CD4-positive, alpha-beta T cell treated with Interleukin-17A for 1 hour (primary cell): ENCODE measurements at regions not wholly inside any gene's neighbourhood (a gene's known extent, or its start where the extent isn't known, plus 50 kb on each side); places are given as distances from the start of the nearest gene placed in this dataset.

Experiments used
- DNase-seq: peaks from one replicate; pipeline ENCODE4 v3.0.0-alpha.2; 2020

DNA sequence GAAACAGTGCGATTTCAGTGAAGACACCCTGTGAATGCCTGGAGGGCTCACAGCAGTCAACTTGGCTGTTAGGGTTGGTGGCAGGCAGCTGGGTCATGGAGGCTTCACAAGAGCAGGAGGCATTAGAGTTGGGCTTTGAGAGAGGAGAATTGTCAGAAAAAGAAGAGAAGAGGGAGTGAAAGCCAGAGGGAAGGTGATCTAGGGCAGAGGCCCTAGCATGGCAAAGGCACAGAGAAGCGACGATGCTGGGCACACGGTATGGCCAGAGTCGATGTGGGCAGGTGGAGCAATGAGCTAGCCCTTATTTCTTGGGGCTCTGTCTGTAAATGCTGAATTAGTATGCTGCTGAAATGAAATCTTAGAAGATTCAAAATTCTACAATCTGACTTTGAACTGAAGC lies 52.6 kb upstream of the OLFM4 start:
- no peak for DNase-seq

DNA sequence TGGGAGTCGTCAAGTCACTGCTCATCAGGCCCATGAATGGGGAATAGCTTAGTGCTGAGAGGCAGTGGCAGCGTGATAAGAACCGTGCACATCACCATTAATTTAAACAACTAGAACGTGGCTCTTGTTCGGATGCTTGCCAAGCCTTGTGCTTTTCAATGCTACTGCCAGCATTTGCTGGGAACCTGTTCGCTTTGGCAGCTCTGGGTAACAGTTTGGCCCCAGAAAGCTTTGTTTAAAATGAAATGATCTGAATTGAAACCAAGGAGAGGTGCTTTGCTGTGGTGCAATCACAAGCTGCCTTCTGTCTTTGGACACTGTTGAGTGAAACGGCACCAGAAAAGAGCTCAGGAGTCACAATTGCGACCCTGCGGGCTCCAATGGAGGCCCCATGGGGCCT lies 53.5 kb upstream of the OLFM4 start:
- no peak for DNase-seq

DNA sequence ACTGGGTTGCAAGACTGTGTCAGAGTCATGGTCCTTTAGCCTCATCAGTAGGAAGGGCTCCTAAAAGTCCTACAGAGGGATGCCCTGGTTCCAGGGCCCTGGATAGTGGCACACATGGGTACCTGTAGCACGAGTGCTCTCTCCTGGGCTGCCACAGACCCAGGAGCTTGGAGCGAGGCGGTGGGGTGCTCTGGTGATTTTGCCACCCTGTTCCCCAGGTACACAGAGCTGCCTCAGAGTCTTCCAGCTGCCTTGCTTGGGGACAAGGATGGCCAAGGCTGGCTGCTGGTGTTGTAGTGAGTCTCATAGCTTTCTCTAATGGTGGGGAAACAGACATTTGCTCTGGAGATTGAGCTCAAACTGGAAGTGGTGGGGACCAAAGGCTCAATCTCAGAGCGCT lies 53.9 kb upstream of the OLFM4 start:
- no peak for DNase-seq

DNA sequence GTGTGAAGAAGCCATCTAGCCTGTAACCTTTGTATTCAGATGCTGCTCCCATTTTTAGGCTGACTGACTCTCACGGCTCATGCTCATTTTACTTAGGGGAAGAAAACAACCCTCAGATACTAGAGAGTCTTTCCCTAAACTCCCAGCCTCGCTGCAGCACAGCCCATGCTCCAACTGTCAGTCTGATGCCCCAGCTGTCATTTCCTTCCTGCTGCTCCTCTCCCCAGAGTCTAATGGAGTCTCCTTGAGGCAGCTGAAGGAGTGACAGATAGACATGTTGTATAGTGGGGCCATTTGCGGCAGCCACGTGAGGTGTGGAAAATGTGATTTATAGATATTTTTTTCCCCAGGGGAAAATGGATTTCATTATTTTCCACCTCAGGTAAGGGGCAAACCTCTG lies 59.2 kb upstream of the OLFM4 start:
- no peak for DNase-seq

DNA sequence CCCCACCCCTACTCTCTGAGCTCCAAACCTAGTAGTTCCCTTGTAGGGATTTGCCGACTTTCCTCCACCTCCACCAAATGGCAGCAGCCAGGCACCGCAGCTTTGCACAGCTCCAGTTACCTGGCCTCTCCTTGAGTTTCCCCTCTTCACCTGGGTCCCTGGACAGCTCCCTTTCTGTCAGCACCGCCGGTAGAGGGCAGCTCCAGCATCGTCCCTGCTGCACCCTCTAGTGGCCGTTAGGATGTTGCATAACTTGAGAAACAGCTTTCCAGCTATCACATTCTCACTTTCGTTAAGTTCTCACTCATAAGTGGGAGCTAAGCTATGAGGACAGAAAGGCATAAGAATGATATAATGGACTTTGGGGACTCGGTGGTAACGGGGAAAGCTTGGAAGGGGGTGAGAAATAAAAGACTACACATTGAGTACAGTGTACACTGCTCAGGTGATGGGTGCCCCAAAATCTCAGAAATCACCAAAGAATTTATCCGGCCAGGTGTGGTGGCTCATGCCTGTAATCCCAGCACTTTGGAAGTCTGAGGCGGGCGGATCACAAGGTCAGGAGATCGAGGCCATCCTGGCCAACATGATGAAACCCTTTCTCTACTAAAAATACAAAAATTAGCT lies 60.4 kb upstream of the OLFM4 start:
- DNase-seq = peak; percentile 62

DNA sequence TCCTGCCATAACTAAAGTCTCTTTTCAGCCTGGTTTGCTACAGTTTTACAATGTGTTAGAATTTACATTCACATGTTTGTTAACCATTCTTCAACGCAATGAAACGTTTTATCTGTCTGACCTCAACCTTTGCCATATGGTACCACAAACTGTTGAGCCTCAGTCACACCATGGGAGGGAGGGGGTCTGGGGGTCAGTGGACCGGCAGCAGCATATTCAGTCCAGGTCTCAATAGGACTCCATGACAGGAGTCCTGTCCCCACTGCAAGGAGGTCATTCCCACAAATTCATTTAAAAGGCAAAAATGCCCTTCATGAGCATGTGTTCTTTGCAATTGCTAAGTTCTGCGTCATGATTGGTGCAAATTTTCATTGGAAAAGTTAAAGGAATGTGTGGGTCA lies 66.6 kb upstream of the OLFM4 start:
- no peak for DNase-seq

DNA sequence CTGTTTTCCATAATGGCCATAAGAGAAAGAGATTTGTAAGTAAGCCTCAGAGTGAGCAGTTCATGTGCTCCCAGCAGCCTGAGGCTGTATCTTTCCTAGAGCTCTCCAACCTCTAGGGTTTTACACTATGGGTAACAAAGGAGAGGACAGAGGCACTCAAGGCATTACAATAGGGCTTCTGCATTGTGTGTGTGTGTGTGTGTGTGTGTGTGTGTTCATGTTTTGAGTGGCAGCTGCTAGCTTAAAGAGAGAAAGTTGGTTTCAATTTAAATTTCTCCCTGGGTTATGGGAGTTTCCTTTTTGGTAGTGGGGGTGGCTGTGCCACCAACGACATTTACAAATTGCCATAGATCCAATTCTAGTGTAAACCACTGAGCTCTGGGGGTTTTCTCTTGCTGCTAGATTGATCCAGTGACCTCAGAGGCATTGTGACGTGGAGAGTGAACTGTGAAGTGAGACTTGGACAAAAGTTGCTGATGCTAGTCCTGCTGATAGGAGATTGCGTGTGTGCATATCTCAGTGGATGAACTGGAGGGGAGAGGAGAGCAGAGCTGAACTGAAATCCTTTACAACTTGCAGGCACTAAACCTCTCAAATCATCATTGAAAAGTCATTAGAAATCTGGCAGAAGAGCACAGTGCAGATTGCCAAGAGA lies 67.2 kb upstream of the OLFM4 start:
- no peak for DNase-seq

DNA sequence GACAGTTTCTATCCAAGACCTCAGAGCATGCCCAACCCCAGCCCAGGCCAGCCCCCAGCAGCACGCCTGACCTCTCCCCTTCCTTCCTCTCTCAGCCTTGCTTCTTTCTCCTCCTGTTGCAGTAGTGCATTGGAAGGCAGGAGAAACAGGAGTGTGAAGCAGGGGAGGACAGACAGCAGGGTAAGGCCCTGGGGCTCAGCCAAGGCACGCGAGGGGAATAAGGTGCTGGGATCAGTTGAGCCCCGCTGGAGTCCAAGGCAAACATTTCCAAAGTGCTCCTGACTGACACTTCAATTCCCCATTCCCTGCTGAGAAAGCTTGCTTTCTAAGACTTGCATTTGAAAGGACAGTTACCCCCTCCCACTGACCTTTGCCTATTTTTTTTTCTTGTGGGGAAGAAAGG lies 73.1 kb upstream of the OLFM4 start:
- no peak for DNase-seq

DNA sequence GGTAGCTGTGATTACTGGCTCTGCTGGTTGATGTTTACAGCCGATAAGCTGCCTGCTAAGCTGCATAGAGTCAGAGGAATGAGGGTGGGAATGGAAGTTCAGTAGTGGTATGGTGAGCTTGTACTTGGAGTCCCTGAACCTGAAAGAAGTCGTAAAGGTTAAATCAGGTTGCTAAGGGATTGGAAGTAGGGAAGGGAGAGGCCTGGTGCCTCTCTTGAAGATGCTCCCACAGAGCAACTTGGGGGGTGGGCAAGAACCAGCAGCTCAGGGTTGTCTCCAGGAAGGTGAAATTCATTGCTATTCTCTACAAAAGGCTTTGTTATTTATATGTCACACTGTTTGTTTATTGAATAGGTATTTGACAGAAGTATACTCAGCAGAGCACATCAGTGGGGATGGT lies 73.8 kb upstream of the OLFM4 start:
- no peak for DNase-seq

DNA sequence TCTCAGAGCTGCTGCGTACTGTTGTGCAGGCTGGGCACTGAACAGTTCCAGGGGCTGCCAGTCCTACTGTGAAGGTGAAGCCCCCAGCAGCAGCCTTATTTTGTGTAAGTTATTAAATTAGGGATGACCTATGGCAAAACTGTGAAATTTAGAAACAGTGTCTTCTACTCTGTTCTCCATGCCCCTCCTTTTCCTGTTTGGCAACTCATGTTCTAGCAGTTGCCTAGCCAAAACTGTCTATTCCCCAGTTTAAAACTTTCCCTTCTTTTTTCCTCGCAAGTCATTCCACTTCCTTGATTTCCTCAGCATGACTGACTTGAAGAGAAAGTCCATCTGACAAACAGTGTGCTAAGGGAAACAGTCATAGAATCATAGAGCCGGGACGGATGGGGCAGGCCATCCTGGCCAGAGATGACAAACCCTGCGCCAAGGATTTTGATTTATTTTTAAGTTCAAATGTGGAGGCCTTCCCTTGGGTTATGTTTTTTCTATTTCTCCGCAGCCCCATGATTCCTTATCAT lies 78.1 kb upstream of the OLFM4 start:
- DNase-seq = no peak

DNA sequence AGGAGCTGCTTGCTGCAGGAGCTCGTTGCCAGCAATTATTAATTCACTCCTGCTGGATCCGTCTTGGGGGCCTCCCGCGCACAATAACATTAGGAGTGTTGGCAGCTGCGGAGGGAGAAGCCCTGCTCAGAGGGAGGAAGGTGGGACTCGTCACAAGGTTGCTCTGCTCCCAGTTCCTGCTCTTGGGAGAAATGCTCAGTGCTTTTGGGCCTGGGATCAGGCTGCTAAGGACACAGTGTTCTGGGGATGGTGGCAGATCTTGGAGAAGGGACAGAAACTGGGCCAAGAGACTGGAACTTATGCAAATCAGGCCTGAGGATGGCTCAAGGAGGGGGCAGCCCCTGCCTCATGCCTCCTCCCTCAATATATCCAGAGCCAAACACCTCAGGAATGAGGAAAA lies 78.9 kb upstream of the OLFM4 start:
- DNase-seq = no peak

DNA sequence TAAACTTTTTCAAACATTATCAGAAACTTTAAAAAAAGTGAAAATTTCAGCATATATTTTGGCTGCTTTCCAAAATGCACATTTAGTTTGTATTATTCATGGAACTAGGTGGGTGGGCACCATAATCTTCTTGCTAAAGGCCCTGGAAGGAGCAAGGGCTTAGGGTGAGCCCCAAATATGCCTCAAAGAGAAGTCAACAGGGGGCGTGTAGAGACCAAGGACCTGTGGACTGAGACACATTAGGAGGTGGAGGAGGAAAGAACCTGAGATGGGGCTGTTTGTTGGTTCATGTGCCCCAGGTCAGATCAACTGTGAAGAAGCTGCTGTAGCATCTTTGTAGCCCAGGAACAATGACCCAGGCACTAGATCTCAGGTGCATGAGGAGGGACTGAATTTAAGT lies 79.6 kb upstream of the OLFM4 start:
- DNase-seq = no peak

DNA sequence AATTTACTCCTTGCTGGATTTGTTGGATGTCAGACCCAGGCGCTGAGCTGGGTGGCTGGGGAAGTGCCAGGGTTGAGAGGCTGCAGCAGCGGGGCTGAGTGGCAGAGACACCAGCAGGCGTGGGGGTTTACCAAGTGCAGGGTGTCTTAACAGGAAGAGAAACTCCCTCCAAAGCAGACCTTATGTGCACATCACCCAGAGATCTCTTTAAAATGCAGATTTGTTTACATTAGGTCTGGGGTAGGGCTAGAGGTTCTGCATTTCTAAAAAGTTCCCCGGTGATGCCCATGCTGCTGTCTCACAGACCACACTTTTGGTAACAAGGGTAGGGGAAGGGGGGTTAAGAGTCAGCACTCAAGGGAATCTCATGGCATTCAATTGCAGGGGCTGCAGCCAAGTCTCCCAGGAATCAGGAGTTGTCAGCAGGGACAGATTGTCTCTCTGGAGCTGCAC lies 80.7 kb upstream of the OLFM4 start:
- DNase-seq = no peak

DNA sequence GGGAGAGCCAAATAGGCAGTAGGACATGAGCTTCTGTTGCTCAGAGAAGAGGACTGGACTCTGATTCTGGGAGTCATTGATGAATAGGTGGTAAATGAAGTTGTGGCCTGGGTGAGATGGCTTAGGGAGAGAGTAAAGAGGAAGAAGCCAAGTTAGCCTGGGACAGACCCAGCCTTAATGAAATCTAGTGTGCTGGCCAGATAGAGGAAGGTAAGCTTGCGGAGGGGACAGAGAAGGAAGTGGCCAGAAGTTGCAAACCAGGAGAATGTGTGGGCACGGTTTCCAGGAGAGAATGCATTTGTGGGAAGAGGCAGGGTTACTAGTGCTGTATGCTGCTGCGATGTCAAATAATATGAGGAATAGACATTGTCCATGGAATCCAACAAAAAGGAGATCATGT lies 83.3 kb upstream of the OLFM4 start:
- no peak for DNase-seq

DNA sequence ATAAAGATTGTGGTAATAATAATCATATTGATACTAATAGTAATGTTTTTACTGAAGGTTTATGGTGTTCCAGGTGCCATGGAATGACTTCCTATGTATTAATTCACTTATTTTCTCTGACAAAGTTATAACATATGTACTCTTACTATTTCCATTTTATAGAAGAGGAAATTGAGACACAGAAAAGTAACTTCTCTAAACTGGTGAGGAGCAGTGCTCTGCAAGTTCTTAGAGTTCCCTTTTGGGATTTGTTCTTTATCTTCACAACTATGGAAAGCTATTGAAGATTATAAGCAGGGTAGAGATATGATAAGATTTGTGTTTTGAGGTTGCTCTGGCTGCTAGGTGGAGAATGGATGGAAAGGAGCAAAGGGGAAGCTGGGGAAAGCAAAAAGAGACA lies 83.9 kb upstream of the OLFM4 start:
- DNase-seq = no peak

DNA sequence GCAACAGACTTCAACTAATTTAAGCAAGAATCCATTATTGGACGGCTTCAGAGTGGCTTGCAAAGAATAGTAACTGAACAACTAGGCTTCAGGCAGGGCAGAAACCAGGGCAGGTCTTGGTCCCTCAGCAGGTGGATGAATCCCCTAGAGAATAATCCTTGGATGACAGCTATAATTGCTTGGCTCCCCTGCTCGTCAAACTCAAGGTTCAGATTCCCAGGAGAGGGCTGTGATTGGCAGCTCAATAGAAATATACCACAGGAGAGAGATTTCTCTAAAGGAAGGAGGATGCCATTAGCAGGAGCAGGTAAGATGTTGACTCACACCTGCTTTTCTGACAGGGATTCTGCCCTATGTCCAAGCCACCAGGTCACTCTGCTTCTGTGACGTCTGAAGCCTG lies 89.6 kb upstream of the PCDH8 start:
- no peak for DNase-seq

DNA sequence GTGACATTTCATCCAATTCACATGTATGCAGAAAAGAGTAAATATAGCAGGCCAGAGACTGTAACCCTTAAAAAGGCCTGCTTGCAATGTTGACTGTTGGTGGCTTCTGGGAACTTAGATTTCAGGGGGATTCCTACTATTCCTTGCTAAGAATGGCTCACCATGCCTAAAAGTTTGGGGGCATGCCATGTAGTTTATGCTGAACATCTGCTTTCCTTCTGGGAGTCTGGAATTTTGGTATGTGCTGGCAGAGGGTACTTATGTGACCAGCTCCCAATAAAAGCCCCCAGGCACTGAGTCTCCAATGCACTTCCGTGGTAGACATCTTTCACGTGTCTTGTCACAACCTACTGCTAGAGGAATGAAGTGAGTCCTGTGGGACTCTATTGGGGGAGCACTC lies 88.4 kb upstream of the PCDH8 start:
- DNase-seq = no peak

DNA sequence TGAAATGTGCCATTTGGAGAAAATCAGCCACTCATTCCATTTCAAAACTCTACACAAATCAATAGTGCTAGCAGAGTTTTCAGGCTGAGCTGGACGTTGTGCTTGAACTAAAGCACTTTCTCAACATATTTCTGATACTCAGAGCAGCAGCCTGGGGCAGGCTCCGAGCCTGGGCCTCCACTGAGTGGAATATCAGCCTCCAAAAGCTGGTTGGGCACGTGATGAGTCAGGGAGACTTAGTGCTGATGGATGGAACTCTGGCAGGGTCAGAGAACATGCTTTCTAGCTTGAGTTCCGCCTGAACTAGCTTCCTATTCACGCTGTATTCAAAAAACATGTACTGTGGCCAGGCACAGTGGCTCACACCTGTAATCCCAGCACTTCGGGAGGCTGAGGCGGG lies 85.8 kb upstream of the PCDH8 start:
- no peak for DNase-seq

DNA sequence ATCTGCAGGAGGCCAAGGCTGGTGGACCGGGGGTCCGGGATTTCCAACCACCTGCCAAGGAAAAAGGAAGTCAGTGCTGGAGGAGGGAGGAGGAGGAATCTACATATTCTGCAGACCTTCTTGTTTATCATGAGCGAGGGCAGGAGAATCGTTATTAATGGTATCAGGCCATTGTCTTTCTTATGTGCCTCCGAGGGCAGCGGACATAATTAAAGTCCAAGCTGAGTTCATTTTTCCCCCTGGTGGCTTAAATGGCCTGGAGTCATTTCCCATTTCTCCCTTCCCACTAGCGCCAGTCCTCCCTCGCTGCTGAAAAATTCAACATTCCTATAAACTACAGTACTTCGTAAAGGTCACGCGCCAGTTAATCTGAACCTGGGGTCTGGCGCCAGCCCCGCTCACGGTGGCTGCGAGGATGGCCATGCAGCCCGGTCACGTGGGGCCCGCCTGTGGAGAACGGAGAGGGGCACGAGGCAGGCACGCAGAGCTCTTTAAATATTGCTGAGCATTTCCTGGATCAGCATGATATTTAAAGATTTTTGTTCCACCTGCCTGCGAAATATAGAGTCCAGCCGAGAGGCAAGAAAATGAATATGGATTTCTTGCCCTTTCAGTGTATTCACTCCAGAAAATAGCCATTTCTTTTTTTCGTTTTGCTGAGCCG lies 85.2 kb upstream of the PCDH8 start:
- DNase-seq = no peak

DNA sequence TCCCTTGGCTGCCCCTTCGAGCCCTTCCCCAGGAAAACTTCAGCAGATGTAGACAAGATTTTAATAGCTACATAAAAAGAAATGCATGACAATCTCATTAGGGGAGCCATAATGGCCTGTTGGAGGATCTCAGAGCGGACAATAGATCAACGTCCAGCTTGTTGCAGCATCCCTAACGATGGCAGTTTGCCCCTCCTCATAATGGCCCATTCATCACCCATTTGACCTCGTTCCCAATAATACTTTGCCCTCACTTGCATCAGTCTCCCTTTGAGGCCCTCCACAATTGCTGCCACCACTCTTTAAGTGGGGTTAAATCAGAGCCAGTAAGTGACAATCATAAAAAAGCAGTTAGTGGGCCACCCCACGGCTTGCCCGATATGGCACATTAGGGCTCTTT lies 84.7 kb upstream of the PCDH8 start:
- no peak for DNase-seq

DNA sequence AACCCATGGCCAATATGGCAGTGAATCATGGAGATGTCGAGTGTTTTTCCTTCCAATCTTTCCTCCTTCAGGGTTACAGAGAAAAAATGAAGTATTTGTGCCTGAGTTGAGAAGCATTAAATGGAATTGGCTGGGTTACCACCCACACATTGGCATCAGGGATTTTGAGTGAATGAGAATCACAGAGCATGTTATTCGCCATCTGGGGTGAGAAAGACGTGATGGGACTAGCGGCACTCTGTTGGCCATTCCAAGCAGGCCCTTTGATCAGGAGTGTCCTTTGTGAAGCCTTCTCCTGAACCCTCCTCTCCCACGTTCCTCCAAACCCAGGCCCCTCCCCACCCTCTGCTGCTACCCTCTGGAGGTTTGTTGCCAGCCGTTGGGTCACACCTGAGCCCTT lies 84.2 kb upstream of the PCDH8 start:
- no peak for DNase-seq

DNA sequence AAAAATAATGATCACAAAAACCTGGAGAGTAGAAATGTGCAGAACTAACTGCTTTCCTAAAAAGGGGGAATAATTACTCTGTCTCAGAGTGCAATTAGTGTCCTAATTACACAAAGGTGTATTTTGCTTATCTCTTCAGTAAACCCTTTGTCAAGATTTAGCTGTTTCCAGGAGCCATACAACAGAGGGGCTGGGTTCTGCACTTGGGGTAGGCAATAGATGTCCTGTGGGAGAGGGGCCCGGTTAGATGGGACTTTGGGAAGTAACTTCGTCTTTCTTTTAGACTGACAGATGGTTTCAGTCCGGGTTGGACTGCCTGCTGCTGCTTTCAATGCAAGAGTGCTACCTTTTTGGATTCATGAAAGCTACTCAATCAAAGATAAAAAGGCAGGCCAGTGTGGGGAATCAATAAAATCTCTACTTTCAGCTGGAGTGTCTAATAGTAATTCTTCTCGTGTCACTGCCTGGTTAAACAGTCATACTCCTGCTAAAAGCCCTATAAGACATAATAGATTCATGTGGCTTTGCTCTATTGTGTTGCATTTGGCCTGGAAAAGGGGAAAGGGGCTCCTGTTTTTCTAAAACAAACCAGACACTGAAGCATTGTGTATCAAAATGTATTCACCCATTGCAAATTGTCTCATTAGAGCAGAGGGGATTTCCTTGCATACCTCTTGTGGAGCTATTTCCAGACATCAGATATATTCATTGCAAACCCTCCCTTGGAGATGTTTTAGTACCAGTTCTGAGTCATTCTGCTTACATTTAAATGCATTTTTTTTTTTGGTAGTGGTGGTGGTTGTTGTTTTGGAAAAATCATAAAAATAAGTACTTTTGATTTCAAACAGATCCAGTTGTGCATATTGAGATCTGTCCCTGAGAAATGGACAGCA lies 83.3 kb upstream of the PCDH8 start:
- no peak for DNase-seq

DNA sequence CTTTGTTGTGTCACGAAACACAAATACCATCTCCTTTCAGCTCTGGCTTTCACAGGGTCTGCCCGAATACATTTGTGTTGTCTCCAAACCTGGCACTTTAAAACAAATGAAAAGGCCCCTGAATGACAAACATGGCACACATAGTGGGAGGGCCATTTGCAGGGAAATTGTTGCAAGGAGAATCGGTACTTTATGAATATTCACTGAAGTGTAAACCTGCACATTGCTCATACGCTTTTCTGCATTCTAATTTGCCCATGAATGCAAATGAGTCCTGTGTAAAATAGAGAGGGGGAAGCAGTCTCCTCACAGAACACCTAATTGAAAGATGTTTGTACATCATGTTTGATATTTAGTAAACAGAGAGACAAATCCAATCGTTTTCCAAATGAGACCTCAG lies 82.7 kb upstream of the PCDH8 start:
- no peak for DNase-seq
